AG04450 (cell line): ENCODE measurements at regions not wholly inside any gene's neighbourhood (a gene's known extent, or its start where the extent isn't known, plus 50 kb on each side); places are given as distances from the start of the nearest gene placed in this dataset.

Source experiments
- CTCF ChIA-PET: fragments of 300-600, 350-600 bp; formaldehyde crosslinking; extraction: SDS; loops from one replicate; lab custom pipeline; 2022; ENCODE audit warnings: antibody characterized with exemption, inconsistent platforms; lab: Charles Lee
- POLR2A ChIA-PET: fragments of 350-600 bp; formaldehyde crosslinking; extraction: SDS; loops from one replicate; lab custom pipeline; 2021; ENCODE audit warnings: antibody characterized with exemption, inconsistent platforms; lab: Yijun Ruan, JAX
- DNase-seq: peaks from one replicate; pipeline ENCODE4 v3.0.0-alpha.2; 2011; ENCODE audit warnings: low read depth, low spot score
- H3K27ac ChIP-seq: one replicate; pipeline ENCODE4 v1.5.1; 2012; ENCODE audit warnings: low read depth, low read length, control low read depth
- H3K27me3 ChIP-seq: one replicate; pipeline ENCODE4 v1.6.0; 2012; ENCODE audit warnings: low read length; ENCODE audit not compliant: control insufficient read depth, insufficient read depth
- H3K4me3 ChIP-seq: 2 replicates; pipeline ENCODE4 v1.5.1; 2011; ENCODE audit warnings: mild to moderate bottlenecking, low read depth, low read length, control low read depth
- H3K9me3 ChIP-seq: 2 replicates; pipeline ENCODE4 v1.5.1; 2012; ENCODE audit warnings: low read length; ENCODE audit not compliant: control insufficient read depth, insufficient read depth
- TF ChIP-seq, protein P1 (sequence below): IDR thresholded peaks from 2 replicates; pipeline ENCODE4 v1.5.1; 2011; ENCODE audit warnings: low read depth, low read length, control low read depth, inconsistent platforms

DNA sequence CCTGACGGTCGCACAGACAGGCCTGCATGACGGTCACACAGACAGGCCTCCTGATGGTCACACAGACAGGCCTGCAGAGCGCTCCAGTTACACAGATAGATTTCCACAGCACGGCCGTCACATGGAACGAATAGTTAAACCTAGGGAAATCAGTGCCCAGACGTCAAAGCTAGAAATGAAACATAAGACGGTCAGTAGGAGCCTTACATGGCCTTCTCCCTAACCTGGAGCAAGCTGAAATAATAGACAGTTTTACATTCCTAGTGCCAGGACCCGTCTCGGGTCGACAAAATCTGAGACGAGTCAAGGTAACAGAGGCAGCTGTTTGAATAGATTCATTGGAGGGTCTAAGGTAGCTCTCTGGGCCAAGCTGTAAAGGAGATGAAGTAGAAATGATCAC, 126.9 kb downstream of the MTNR1A start:
- DNase-seq, result no peak
- CTCF ChIA-PET, result no interaction called here
- H3K9me3 ChIP-seq, result peaks cover 4% of the 10 kb centered on the region
- TF ChIP-seq, protein P1, sequence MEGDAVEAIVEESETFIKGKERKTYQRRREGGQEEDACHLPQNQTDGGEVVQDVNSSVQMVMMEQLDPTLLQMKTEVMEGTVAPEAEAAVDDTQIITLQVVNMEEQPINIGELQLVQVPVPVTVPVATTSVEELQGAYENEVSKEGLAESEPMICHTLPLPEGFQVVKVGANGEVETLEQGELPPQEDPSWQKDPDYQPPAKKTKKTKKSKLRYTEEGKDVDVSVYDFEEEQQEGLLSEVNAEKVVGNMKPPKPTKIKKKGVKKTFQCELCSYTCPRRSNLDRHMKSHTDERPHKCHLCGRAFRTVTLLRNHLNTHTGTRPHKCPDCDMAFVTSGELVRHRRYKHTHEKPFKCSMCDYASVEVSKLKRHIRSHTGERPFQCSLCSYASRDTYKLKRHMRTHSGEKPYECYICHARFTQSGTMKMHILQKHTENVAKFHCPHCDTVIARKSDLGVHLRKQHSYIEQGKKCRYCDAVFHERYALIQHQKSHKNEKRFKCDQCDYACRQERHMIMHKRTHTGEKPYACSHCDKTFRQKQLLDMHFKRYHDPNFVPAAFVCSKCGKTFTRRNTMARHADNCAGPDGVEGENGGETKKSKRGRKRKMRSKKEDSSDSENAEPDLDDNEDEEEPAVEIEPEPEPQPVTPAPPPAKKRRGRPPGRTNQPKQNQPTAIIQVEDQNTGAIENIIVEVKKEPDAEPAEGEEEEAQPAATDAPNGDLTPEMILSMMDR, result no peak
- no peak overlapping the region for H3K4me3 ChIP-seq
- POLR2A ChIA-PET, result no interaction called here
- no peak overlapping the region for H3K27ac ChIP-seq
- no peaks in the 10 kb centered on the region for H3K27me3 ChIP-seq

DNA sequence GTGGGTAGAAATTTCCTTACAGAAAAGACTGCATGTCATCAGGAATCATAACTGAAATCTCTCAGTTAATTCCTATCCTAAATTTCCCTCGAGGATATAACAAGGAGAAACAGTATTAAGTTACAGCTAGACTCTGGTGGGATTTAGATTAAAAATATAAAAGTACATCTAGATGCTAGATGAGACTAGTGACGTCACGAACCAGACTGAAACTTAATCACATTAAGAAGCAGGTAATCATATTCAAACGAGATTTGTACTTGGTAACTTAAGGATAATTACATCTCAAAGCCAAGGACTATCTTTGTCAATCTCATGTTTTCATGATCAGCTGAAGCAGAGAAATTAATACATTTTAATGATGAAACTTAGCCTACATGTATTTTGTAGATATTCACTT, 130.6 kb downstream of the MTNR1A start:
- no peak overlapping the region for H3K27ac ChIP-seq
- no peaks in the 10 kb centered on the region; the same call in 1 of the 2 replicates for H3K9me3 ChIP-seq
- TF ChIP-seq, protein P1, result no peak
- no peak for DNase-seq
- CTCF ChIA-PET, result no interaction called here
- no peaks in the 10 kb centered on the region for H3K27me3 ChIP-seq
- H3K4me3 ChIP-seq, result no peak overlapping the region
- POLR2A ChIA-PET, result no interaction called here

DNA sequence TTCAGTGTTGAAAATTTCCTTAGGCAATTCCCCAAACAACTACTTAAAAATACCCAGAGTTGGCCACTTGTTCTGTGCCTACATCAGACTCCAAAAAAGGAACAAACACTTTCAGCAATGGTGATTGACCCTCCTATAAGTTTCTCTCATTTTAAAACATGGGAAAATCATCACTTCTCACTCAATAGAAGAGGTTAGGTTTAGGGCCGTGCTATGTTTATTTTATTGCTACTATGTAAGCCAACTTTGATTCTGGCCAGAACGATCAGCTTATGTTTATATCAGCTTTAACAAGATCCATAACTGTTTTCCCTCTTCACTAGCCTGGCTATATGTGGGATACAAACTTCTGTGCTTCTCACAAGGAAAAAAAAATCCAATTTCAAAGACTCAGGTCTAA, 133.1 kb downstream of the MTNR1A start:
- no peak overlapping the region for H3K27ac ChIP-seq
- ChIA-PET POLR2A (no interaction called here), CTCF (no interaction called here)
- H3K9me3 ChIP-seq, result no peaks in the 10 kb centered on the region
- H3K27me3 ChIP-seq, result no peaks in the 10 kb centered on the region
- no peak for DNase-seq
- H3K4me3 ChIP-seq, result no peak overlapping the region
- TF ChIP-seq, protein P1, result no peak

DNA sequence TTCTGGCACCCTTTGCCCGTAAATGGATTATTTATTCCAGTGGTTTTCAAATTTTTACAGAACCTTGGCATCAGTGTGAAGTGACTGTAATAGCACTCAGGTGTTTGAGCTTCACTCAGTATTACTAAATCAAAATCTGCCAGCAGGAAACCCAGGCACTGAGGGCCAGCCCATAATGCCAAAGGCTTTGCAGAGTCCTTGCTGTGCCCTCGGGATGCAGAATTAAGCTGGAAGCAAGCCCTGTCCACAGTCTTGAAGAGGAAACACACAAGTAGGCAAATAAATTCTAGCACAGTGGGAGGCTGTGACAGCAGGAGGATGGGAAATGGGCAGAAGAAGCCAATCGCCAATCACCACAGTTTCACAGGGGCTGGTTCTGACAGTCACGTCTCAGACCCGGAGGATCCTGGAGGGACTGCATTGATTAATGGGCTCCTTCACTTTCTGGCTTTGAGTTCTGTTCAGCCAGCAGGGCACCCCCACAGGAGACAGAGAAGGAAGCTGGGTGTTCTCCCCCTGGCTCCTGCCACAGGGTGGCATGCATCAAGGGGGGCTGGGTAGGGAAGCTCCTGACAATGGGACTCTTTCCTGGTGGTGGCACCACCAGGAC, 138.8 kb downstream of the MTNR1A start:
- no peak overlapping the region for H3K4me3 ChIP-seq
- CTCF ChIA-PET, result no interaction called here
- DNase-seq, result no peak
- no peaks in the 10 kb centered on the region for H3K9me3 ChIP-seq
- TF ChIP-seq, protein P1, result no peak
- no peaks in the 10 kb centered on the region for H3K27me3 ChIP-seq
- no peak overlapping the region for H3K27ac ChIP-seq
- POLR2A ChIA-PET, result no interaction called here

DNA sequence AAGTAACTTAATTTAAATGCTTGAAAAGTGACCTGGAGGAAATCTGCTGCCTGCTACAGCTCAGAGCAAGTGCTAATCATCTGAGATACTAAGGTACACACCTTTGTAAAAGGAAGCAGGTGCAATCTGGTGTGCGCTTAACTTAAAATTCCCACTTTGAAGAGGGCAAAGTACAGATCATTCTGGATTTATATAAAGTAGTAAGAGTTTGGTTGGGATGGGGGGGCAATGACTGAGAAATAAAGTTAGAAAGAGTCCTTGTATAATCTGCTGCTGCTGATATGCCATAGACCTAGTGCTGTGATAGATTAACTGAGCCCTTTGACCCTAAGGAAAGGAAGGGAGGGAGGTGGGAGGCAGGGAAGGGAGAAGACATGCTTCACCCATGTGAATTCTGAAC, 141.0 kb downstream of the MTNR1A start:
- Histone ChIP-seq H3K4me3 (no peak overlapping the region), H3K9me3 (no peaks in the 10 kb centered on the region), H3K27me3 (no peaks in the 10 kb centered on the region), H3K27ac (no peak overlapping the region)
- DNase-seq, result no peak
- POLR2A ChIA-PET, result no interaction called here
- TF ChIP-seq, protein P1, result no peak
- CTCF ChIA-PET, result no interaction called here
